Erythroblast (primary cell): ENCODE measurements at regions not wholly inside any gene's neighbourhood (a gene's known extent, or its start where the extent isn't known, plus 50 kb on each side); places are given as distances from the start of the nearest gene placed in this dataset.

Source experiments
- GATA1 ChIP-seq: IDR thresholded peaks from 2 replicates; pipeline ENCODE4 v1.6.1; 2011; ENCODE audit warnings: low read depth, mild to moderate bottlenecking, control low read depth, low read length, moderate library complexity
- POLR2A ChIP-seq: IDR thresholded peaks from 2 replicates; pipeline ENCODE4 v1.6.1; 2011; ENCODE audit warnings: mild to moderate bottlenecking, low read length

GRCh38 chr4:128385683-128386304 lies 98.2 kb upstream of the PGRMC2 start:
- no peak for TF ChIP-seq POLR2A
- TF ChIP-seq GATA1, result no peak
